ENCODE measurements at regions not wholly inside any gene's neighbourhood (a gene's known extent, or its start where the extent isn't known, plus 50 kb on each side); places are given as distances from the start of the nearest gene placed in this dataset.
"Not testable (repeated sequence)": the region's sequence is repeated elsewhere in the genome, so short reads cannot be mapped to it uniquely, and the experiment has no call there.

- TF ChIP-seq POLR2A (IDR thresholded peaks at IDR 0.05) (no peak), CTCF (IDR thresholded peaks at IDR 0.05) (no peak), POLR2AphosphoS5 (IDR thresholded peaks at IDR 0.05; ENCODE audit: insufficient read depth in 1 of 2, low read depth in 1 of 2) (no peak)
- intact Hi-C loops (cut with DNase I) = no loop called here
- Histone ChIP-seq H3K4me1 (no peaks in the 10 kb centered on the region), H3K27ac (no peak overlapping the region), H3K36me3 (no peaks in the 10 kb centered on the region), H3K27me3 (no peaks in the 10 kb centered on the region), H3K9me3 (no peaks in the 10 kb centered on the region), H3K4me3 (no peak overlapping the region)
- no peak for DNase-seq (ENCODE audit: extremely low spot score in 2 of 2)
These were observed 835.2 kb downstream of the FSCB start for GRCh38 chr14:43671716-43672485.

- H3K27ac ChIP-seq = no peak overlapping the region
- H3K27me3 ChIP-seq = no peaks in the 10 kb centered on the region
- no peaks in the 10 kb centered on the region for H3K9me3 ChIP-seq
- TF ChIP-seq POLR2A (IDR thresholded peaks at IDR 0.05) (no peak), CTCF (IDR thresholded peaks at IDR 0.05) (no peak), POLR2AphosphoS5 (IDR thresholded peaks at IDR 0.05; ENCODE audit: insufficient read depth in 1 of 2, low read depth in 1 of 2) (no peak)
- H3K36me3 ChIP-seq = no peaks in the 10 kb centered on the region
- H3K4me1 ChIP-seq = no peaks in the 10 kb centered on the region
- DNase-seq (ENCODE audit: extremely low spot score in 2 of 2) = no peak
- intact Hi-C loops (cut with DNase I) = no loop called here
- H3K4me3 ChIP-seq = no peak overlapping the region
These were observed 837.7 kb downstream of the FSCB start for GRCh38 chr14:43669355-43669754.

GRCh38 chr14:43665570-43666267 is 841.4 kb downstream of the FSCB start:
- Histone ChIP-seq H3K27ac (no peak overlapping the region), H3K4me3 (no peak overlapping the region), H3K36me3 (no peaks in the 10 kb centered on the region), H3K27me3 (no peaks in the 10 kb centered on the region), H3K9me3 (no peaks in the 10 kb centered on the region), H3K4me1 (no peaks in the 10 kb centered on the region)
- intact Hi-C loops (cut with DNase I) = no loop called here
- TF ChIP-seq POLR2AphosphoS5 (IDR thresholded peaks at IDR 0.05; ENCODE audit: insufficient read depth in 1 of 2, low read depth in 1 of 2) (no peak), POLR2A (IDR thresholded peaks at IDR 0.05) (no peak), CTCF (IDR thresholded peaks at IDR 0.05) (no peak)
- no peak for DNase-seq (ENCODE audit: extremely low spot score in 2 of 2)

GRCh38 chr14:43655194-43655593 is 851.9 kb downstream of the FSCB start:
- H3K4me3 ChIP-seq; H3K27me3 ChIP-seq; H3K4me1 ChIP-seq; H3K36me3 ChIP-seq; H3K9me3 ChIP-seq; DNase-seq (ENCODE audit: extremely low spot score in 2 of 2); intact Hi-C loops (cut with DNase I); H3K27ac ChIP-seq: not testable (repeated sequence)

- H3K27me3 ChIP-seq = no peaks in the 10 kb centered on the region
- no peak overlapping the region for H3K4me3 ChIP-seq
- DNase-seq (ENCODE audit: extremely low spot score in 2 of 2) = no peak
- H3K36me3 ChIP-seq = no peaks in the 10 kb centered on the region
- H3K27ac ChIP-seq = no peak overlapping the region
- H3K4me1 ChIP-seq = no peaks in the 10 kb centered on the region
- no peaks in the 10 kb centered on the region for H3K9me3 ChIP-seq
- TF ChIP-seq CTCF (IDR thresholded peaks at IDR 0.05) (no peak), POLR2AphosphoS5 (IDR thresholded peaks at IDR 0.05; ENCODE audit: insufficient read depth in 1 of 2, low read depth in 1 of 2) (no peak), POLR2A (IDR thresholded peaks at IDR 0.05) (no peak)
- intact Hi-C loops (cut with DNase I) = no loop called here
These were observed 855.2 kb downstream of the FSCB start for GRCh38 chr14:43651896-43652295.
